Lower leg skin (tissue), 3 donors: ENCODE measurements at regions not wholly inside any gene's neighbourhood (a gene's known extent, or its start where the extent isn't known, plus 50 kb on each side); places are given as distances from the start of the nearest gene placed in this dataset.
"Not testable (repeated sequence)": the region's sequence is repeated elsewhere in the genome, so short reads cannot be mapped to it uniquely, and the experiment has no call there.

Source experiments
- CTCF ChIP-seq, 3 donors: fragments of 450-650 bp; IDR thresholded peaks; one replicate each; pipeline ENCODE4 v1.5.1; 2016; ENCODE audit warnings: antibody characterized with exemption in 3 of 3, mild to moderate bottlenecking in 3 of 3, moderate library complexity in 2 of 3
- POLR2A ChIP-seq, 2 donors: fragments of 450-650 bp; IDR thresholded peaks; one replicate each; pipeline ENCODE4 v1.6.1; 2016 to 2017; ENCODE audit warnings: antibody characterized with exemption in 2 of 2, mild to moderate bottlenecking in 1 of 2, moderate library complexity in 1 of 2

GRCh38 chr15:21062619-21063163, 196.6 kb upstream of the POTEB2 start:
- not testable (repeated sequence) for TF ChIP-seq CTCF, POLR2A (IDR thresholded peaks at IDR 0.05)
